Mucosa of gallbladder (tissue), 1 donor: ENCODE measurements at regions not wholly inside any gene's neighbourhood (a gene's known extent, or its start where the extent isn't known, plus 50 kb on each side); places are given as distances from the start of the nearest gene placed in this dataset.
"Not testable (repeated sequence)": the region's sequence is repeated elsewhere in the genome, so short reads cannot be mapped to it uniquely, and the experiment has no call there.

Experiments used
- DNase-seq: peaks from one replicate; pipeline ENCODE4 v3.0.0-alpha.2; 2020; ENCODE audit warnings: low spot score
- donor health status: DM: no; HTN: no; CAD: no.

- DNase-seq: no peak
Measured at GRCh38 chr2:175687465-175687864, 314.6 kb downstream of the LNPK start.

DNA sequence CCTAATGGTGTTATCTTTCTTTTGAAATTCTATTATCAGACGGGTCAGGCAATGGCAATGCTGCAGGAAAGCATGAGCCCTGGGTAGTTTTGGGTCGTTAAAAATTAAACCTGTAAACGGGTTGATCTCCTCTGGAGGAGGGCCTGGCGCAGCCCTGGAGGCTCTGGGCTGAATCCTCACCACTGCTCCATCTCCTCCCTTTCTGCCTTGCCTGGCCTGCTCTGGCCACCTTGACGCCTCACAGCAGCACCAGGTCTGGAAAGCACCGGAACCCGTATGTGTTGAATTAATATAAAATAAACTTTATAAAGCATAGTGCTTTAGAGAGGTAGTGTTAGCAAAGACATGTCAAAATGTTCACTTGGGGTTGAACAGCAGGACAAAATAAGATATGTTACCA is 316.1 kb downstream of the LNPK start:
- no peak for DNase-seq

GRCh38 chr2:175684466-175684865 is 317.6 kb downstream of the LNPK start:
- DNase-seq: no peak

DNA sequence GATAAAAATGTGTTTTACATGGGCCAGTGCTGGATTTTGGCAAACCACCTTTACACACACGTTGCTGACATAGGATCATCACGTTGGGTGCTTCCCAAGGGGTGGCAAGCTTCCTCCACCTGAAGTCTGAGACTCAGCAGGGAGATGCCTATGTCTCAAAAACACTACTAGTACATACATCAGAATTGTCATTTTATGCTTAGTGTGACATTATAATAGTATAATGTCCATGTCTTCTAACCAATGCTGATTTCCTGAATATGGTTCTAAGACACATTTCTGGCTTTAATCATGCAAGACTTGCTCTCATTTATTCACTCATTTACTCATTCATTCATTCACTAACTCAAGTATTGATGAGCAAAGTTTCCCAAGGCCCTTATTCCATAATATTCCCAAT is 322.3 kb downstream of the LNPK start:
- DNase-seq: no peak

- no peak for DNase-seq
Measured at GRCh38 chr2:175679231-175679630, 322.8 kb downstream of the LNPK start.

GRCh38 chr2:175677880-175678279 is 324.2 kb downstream of the LNPK start:
- no peak for DNase-seq

DNA sequence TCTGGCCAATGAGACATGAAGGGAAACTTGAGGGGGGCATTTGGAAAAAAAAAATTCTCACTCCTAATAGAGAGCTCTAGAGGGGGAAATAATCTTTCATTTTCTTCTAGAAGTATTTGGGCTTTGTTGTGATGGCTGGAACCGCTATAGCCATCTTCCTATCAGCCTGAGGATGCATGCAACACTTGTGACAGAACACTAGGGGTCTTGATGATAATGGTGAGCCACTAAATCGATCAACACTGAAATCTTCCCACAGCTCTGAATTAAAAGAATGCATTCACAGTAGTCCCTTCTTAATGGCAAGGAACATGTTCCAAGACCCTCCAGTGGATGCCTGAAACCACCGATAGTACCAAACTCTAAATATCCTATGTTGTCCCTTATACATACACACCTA is 325.3 kb downstream of the LNPK start:
- no peak for DNase-seq

DNA sequence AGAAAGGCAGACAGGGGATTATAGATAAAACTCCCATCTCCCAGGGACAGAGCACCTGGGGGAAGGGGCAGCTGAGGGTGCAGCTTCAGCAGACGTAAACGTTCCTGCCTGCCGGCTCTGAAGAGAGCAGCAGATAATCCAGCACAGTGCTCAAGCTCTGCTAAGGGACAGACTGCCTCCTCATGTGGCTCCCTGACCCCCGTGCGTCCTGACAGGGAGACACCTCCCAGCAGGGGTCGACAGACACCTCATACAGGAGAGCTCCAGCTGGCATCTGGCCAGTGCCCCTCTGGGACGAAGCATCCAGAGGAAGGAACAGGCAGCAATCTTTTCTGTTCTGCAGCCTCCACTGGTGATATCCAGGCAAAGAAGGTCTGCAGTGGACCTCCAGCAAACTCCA is 333.3 kb downstream of the LNPK start:
- not testable (repeated sequence) for DNase-seq

GRCh38 chr2:175662335-175662734 is 339.7 kb downstream of the LNPK start:
- no peak for DNase-seq

DNA sequence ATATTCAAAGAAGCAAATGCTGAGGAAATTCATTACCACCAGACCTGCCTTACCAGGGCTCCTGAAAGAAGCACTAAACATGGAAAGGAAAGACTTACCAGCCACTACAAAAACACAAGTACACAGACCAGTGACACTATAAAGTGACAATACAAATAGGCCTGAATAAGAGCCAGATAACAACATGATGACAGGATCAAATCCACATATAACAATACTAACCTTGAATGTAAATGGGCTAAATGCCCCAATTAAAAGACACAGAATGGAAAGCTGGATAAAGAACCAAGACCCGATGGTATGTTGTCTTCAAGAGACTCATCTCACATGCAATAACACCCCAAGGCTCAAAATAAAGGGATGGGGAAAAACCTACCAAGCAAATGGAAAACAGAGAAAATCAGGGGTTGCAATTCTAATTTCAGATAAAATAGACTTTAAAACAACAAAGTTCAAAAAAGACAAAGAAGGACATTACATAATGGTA is 353.4 kb downstream of the LNPK start:
- no peak for DNase-seq

GRCh38 chr2:175647058-175647457 is 355.0 kb downstream of the LNPK start:
- no peak for DNase-seq

DNA sequence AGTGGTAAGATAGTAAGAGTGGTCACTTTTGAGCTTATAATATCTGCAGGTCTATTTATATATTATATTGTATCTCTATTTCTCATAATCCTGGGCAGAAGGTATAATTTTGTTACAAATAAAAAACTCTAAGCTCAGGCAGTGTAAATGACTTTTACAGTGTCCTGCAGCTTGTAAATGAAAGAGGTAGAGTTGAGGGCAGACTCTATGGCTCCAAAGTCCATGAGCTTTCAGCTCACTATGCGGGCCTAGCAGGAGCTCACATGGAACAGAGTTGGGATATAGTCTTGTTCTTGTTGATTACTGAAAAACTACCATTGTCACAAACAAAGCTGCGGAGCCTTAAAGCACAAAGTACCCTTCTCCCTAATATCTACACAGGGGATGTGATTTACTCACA is 361.4 kb downstream of the LNPK start:
- DNase-seq: no peak

DNA sequence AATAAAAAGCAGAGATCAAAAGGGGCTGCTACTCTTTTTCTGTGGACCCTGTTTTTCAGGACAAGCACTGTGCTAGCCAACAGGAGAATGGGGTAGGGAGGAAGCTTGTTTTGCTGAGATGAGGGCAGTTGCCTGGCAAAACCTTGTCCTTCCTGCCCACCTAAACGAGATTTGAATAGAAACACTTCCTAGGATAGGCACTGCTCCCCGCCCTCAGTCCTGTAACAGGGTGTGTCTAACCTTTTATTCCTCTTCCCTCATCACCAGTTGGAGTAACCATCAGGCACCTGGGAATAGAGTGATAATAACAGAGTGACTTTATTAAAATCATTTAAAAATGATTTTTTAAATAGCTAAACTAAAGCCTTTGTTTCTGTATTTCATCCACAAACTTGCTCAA is 368.8 kb downstream of the LNPK start:
- DNase-seq: no peak

- DNase-seq: no peak
Measured at GRCh38 chr2:175631245-175631623, 370.8 kb downstream of the LNPK start.

GRCh38 chr2:175630280-175631244 is 371.5 kb downstream of the LNPK start:
- no peak for DNase-seq

DNA sequence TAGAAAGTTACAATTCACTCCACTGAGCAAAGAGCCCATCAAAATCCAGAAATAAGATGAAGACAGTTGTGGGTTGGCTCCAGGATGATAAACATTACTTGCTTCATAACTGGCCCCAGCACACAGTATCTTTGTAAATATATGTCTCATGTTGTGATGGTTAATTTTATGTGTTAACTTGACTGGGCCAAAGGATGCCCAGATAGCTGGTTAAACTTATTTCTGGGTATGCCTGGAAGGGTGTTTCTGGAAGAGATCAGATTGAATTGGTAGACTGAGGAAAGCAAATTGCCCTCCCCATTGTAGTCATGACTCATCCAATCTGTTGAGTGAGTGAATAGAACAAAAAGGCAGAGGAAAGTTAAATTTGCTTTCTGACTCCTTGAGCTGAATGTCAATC is 373.8 kb downstream of the LNPK start:
- DNase-seq: no peak

DNA sequence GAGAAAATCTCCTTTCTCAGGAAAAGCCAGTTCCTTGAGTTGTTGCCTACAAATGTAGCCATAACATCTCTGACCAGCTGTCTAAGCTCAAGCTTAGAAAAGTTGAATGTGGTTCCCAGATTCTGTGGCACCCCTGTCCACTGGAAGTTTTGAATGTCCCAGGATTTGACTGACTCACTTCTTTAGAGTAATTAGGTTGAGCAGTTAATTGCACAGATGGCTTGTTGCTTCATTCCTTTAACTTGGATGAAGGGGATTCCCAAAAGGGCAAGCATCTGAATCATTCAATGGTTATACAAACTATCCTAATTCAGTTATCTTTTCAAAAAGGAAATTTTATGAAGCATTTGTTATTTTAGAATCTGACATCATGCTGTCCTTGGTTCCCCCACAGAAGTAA is 374.7 kb downstream of the LNPK start:
- no peak for DNase-seq

DNA sequence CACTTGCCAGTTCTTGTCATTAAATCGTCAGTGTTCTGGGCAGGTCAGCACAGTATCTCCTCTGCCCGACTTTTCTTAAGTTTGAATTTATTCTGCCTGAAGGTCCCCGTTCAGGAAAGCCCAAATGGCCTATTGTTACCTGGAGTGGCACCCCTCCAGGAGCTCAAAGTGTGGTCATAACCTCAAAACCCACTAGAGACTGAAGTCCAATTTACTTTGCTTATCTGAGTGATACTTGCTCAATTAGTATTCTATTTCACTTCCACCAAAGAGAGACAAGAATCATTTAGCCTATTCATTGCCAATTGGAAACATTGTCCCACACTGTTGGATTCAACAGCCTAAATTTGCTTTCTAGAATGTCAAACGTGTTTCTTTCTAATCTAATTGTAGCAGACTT is 375.3 kb downstream of the LNPK start:
- no peak for DNase-seq

DNA sequence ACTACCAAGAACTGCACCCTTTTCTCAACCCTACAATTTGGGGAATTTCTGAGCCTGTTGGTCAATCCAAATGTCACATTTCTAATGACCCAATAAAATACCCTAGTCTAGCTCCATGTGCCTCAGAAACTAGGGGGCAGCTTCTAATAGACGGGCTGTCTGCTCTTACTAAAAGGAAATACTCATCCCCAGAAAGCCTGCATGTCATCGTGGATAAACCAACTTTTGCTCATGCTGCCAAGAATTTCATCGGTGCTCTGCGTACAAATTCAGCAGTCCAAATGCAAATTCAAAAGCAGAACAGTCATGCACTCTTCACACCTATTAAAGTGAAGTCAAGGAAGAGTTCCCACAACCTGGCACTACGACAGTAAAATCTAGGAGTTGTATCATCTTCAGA is 377.3 kb downstream of the LNPK start:
- no peak for DNase-seq

GRCh38 chr2:175624211-175624761 is 377.8 kb downstream of the LNPK start:
- DNase-seq: no peak

DNA sequence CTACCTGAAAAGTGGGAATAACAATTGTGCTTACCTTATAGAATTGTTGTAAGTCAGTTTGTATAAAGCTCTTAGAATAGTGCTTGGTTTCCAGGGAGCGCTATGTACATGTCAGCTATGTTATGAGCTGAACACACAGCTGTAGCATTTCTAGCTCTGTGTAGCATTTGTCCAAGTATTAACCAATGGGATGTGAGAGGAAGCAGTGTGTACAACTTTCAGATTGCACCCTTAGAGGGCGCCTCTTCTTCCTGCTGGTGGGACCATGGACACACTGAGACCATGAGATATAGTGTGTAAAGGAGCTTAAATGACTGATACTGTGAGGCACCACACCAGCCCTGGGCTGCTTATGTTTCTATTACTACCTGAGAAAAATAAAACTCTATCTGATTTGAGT is 380.2 kb downstream of the LNPK start:
- no peak for DNase-seq

GRCh38 chr2:175620106-175620505 is 382.0 kb downstream of the LNPK start:
- DNase-seq: no peak
